Heart left ventricle (tissue), 16 donors: ENCODE measurements at regions not wholly inside any gene's neighbourhood (a gene's known extent, or its start where the extent isn't known, plus 50 kb on each side); places are given as distances from the start of the nearest gene placed in this dataset.

Source experiments
- ATAC-seq, 4 donors: fragments of 200-7000 bp; cut with Tn5 transposase; one replicate each; pipeline ENCODE4 v1.9.1; 2020 to 2022; ENCODE audit warnings: moderate library complexity in 4 of 4, mild to moderate bottlenecking in 3 of 4, moderate number of reproducible peaks in 1 of 4
- DNase-seq, 5 donors: peaks; one replicate each; pipeline ENCODE4 v3.0.0-alpha.2; 2020
- H3K27ac ChIP-seq, 12 donors: fragments of 200-600 bp; sonication (generic) in 4 of 12; one replicate each; pipeline versions ENCODE4 v1.5.0 to v1.8.0; 2016 to 2022; ENCODE audit warnings: mild to moderate bottlenecking in 2 of 12
- H3K27me3 ChIP-seq, 9 donors: fragments of 200-600 bp; sonication (generic) in 2 of 9; one replicate each; pipeline versions ENCODE4 v1.5.1 to v1.8.0; 2016 to 2022; ENCODE audit warnings: mild to moderate bottlenecking in 3 of 9
- H3K36me3 ChIP-seq, 9 donors: fragments of 200-600 bp; sonication (generic) in 2 of 9; one replicate each; pipeline versions ENCODE4 v1.5.0 to v1.8.0; 2018 to 2022; ENCODE audit warnings: mild to moderate bottlenecking in 2 of 9
- H3K4me1 ChIP-seq, 12 donors: fragments of 200-600 bp; sonication (generic) in 4 of 12; one replicate each; pipeline versions ENCODE4 v1.5.0 to v1.8.0; 2016 to 2022; ENCODE audit warnings: mild to moderate bottlenecking in 3 of 12
- H3K4me3 ChIP-seq, 12 donors: fragments of 200-600 bp; sonication (generic) in 4 of 12; one replicate each; pipeline versions ENCODE4 v1.5.0 to v1.8.0; 2017 to 2022; ENCODE audit warnings: mild to moderate bottlenecking in 9 of 12, moderate library complexity in 4 of 12
- H3K9me3 ChIP-seq, 12 donors: fragments of 200-600 bp; sonication (generic) in 4 of 12; one replicate each; pipeline versions ENCODE4 v1.5.0 to v1.8.0; 2016 to 2022; ENCODE audit warnings: mild to moderate bottlenecking in 1 of 12
- POLR2A ChIP-seq, 2 donors: fragments of 450-650 bp; IDR thresholded peaks; one replicate each; pipeline ENCODE4 v1.6.1; 2017; ENCODE audit warnings: antibody characterized with exemption in 2 of 2, mild to moderate bottlenecking in 2 of 2, moderate library complexity in 2 of 2
- WGBS, 4 donors: extraction: QIAGEN DNeasy Blood & Tissue Kit in 2 of 4; methylation state at CpG; one replicate each; pipeline versions ENCODE4 v1.1.5 to v1.1.7; 2013 to 2018; 5-methylcytosine and 5-hydroxymethylcytosine counted together
- intact Hi-C, 10 donors: fragments of 100-400 bp; cut with DNase I; formaldehyde crosslinking; loops; one replicate each; pipeline versions ENCODE4 v1.11.1 to v1.14.2; 2022
- TF ChIP-seq, protein P1 (sequence below), 12 donors: fragments of 200-600 bp; sonication (generic) in 4 of 12; IDR thresholded peaks; one replicate each; pipeline versions ENCODE4 v1.5.0 to v1.8.0; 2018 to 2022; ENCODE audit warnings: antibody characterized with exemption in 12 of 12, mild to moderate bottlenecking in 5 of 12
- donor health status: ischemic (EF 13 %, LVEDD 7.1; RV severe dilation, severe dysfunction).
- donor health status: healthy with polysubstance abuse.
- donor health status: DM: no; HTN: yes; CAD: no.
- donor health status: DM: no; HTN: no; CAD: no.
- donor health status: ischemic (EF 25% LVEDD 6.9; RV normal size, moderate dysfunction).
- donor health status: ischemic (EF 25% LVEDD 5.7; RV mildly dilated, moderate dysfunction).
- donor health status: healthy.
- donor health status: DM: yes; HTN: yes; CAD: no.
- donor health status: ischemic (EF 35%, LVEDD 5.7; RV mildly dilated, moderate dysfunction).
- donor health status: nonischemic (EF 11% LVEDD 7.7; RV severe dilation, severe dysfunction).
- donor health status: DM: yes; HTN: yes; CAD: no.
- donor health status: PGD.
- donor health status: ischemic (EF 29% LVEDD 5.4; RV normal size, mild dysfunction).
- donor health status: nonischemic (EF 23%, LVEDD 6.1; RV moderate dilation, normal function).

DNA sequence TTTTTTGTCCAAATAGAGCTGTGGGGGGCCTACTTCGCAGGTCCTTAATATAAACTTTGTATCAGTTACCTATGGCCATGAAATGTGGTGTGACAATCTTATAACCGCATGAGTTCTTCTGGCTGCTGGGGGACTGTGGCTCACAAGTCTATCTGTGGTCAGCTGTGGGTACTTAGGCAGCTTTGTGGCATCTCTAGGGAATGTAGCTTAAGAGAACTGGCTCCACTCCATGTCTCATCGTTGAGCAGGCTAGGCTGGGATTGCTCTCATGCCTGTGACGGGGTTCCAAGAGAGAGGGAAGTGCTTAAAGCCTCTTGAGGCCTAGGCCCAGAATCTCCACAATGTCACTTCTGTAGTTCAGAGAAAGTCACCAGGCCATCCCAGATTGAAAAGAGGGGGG is 140.5 kb downstream of the BTBD3 start:
- intact Hi-C loops, result loop anchor here in 1 of 10 donors (5.0 kb wide), 1 partner anchor 49 kb away; no protein-coding TSS in a partner anchor
- no peak for TF ChIP-seq POLR2A (IDR thresholded peaks at IDR 0.05)
- TF ChIP-seq, protein P1, sequence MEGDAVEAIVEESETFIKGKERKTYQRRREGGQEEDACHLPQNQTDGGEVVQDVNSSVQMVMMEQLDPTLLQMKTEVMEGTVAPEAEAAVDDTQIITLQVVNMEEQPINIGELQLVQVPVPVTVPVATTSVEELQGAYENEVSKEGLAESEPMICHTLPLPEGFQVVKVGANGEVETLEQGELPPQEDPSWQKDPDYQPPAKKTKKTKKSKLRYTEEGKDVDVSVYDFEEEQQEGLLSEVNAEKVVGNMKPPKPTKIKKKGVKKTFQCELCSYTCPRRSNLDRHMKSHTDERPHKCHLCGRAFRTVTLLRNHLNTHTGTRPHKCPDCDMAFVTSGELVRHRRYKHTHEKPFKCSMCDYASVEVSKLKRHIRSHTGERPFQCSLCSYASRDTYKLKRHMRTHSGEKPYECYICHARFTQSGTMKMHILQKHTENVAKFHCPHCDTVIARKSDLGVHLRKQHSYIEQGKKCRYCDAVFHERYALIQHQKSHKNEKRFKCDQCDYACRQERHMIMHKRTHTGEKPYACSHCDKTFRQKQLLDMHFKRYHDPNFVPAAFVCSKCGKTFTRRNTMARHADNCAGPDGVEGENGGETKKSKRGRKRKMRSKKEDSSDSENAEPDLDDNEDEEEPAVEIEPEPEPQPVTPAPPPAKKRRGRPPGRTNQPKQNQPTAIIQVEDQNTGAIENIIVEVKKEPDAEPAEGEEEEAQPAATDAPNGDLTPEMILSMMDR (IDR thresholded peaks at IDR 0.05), result no peak

DNA sequence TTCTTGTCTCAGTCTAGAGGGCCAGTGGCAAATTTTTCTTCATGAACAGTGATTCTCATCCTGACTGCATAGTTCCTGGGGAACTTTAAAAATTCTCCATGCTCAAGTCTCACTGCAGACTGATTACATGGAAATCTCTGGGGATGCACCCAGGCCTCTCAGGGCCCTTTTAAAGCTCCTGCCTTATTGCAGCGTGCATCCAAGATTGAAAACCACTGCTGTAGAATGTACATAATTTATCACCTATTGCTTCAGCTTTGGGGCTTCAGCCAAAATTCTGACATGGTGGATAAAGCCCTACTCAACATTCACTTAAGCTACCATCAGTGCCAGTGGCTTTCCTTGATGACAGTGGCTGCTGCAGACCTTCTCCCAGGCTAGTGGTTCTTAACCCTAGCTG is 143.8 kb downstream of the BTBD3 start:
- intact Hi-C loops, result no loop called here
- ATAC-seq (no peak), DNase-seq (no peak)
- Histone ChIP-seq H3K4me1 (no peaks in the 10 kb centered on the region), H3K4me3 (no peak overlapping the region), H3K27me3 (no peaks in the 10 kb centered on the region), H3K36me3 (no peaks in the 10 kb centered on the region), H3K27ac (no peak overlapping the region), H3K9me3 (peaks cover 0 to 9% (median 0%) of the 10 kb centered on the region in 12 donors)
- no peak for TF ChIP-seq POLR2A (IDR thresholded peaks at IDR 0.05)
- TF ChIP-seq, protein P1 (IDR thresholded peaks at IDR 0.05), result no peak
- WGBS, 4 donors, result 80 to 89% (median 86%) methylated on average over 1 of the region's 1 CpG

More for the DNA sequence above, 140.5 kb downstream of the BTBD3 start:
- WGBS, 4 donors, result 69 to 80% (median 73%) methylated on average over 4 of the region's 4 CpGs
- no peak overlapping the region for H3K27ac ChIP-seq
- no peak overlapping the region for H3K4me3 ChIP-seq
- H3K4me1 ChIP-seq, result peaks cover 0 to 6% (median 0%) of the 10 kb centered on the region in 12 donors
- no peaks in the 10 kb centered on the region for H3K9me3 ChIP-seq
- no peak for DNase-seq
- no peaks in the 10 kb centered on the region for H3K27me3 ChIP-seq
- no peaks in the 10 kb centered on the region for H3K36me3 ChIP-seq
- no peak for ATAC-seq

DNA sequence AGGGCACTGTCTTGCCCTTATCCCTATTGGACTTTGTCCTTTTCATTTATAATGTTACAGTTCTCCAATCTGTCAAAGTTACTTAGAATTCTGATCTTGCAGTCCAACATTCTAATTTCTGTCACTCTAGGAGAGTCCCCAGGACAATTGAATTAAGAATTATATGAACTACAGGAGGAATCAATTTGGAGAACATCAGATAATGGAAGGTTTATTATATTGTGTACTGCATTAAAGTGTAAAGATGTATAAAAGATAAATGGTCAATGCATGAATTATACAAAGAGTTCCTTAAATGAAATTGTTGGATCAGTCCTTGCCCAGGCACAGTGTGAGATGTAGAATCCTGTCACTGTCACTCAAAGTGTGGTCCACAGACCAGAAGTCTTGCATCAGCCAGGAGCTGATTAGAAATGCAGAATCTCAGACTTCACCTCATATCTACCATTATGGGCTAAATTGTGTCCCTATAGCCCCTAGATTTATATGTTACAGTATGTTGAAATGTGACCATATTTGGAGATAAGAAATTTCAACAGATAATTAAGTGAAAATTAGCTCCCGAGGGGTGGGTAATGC is 145.5 kb downstream of the BTBD3 start:
- no peaks in the 10 kb centered on the region for H3K36me3 ChIP-seq
- WGBS, 4 donors, result 85 to 96% (median 92%) methylated on average over 1 of the region's 1 CpG
- H3K27me3 ChIP-seq, result no peaks in the 10 kb centered on the region
- H3K27ac ChIP-seq, result no peak overlapping the region
- DNase-seq (no peak), ATAC-seq (no peak)
- no peak for TF ChIP-seq POLR2A (IDR thresholded peaks at IDR 0.05)
- TF ChIP-seq, protein P1 (IDR thresholded peaks at IDR 0.05), result no peak
- H3K4me3 ChIP-seq, result no peak overlapping the region
- intact Hi-C loops, result no loop called here
- no peaks in the 10 kb centered on the region for H3K4me1 ChIP-seq
- H3K9me3 ChIP-seq, result peaks cover 0 to 9% (median 0%) of the 10 kb centered on the region in 12 donors

DNA sequence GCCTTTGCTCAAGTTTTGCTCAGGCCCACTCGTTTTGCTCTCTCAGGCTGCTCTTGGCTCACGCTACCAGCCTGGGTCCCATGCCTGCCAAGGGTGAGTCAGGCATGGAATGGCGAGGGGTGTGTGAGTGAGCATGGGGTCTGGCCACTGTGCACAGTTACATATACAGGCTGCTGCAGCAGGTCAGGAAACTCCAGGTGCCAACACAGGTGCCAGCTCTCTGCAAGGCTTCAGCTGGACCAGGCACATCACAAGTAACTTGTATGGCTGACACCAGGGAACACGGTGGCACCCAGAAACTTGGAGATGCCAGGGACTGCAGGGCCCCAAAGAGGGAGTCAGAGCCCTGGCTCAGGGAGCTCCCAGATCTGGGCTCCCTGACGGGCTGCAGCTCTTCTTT is 146.8 kb downstream of the BTBD3 start:
- Histone ChIP-seq H3K9me3 (peaks cover 0 to 9% (median 0%) of the 10 kb centered on the region in 12 donors), H3K27me3 (no peaks in the 10 kb centered on the region), H3K27ac (no peak overlapping the region), H3K36me3 (no peaks in the 10 kb centered on the region), H3K4me3 (no peak overlapping the region), H3K4me1 (no peaks in the 10 kb centered on the region)
- 84 to 96% (median 94%) methylated on average over 5 of the region's 5 CpGs for WGBS, 4 donors
- DNase-seq, result no peak
- ATAC-seq, result no peak
- TF ChIP-seq, protein P1 (IDR thresholded peaks at IDR 0.05), result no peak
- no peak for TF ChIP-seq POLR2A (IDR thresholded peaks at IDR 0.05)
- intact Hi-C loops, result no loop called here
